ENCODE measurements at regions not wholly inside any gene's neighbourhood (a gene's known extent, or its start where the extent isn't known, plus 50 kb on each side); places are given as distances from the start of the nearest gene placed in this dataset.

GRCh38 chr6:169047345-169047744 is 206.3 kb downstream of the THBS2 start:
- H3K79me1 ChIP-seq (ENCODE audit: low read depth in 1 of 2, low read length in 2 of 2), result no peaks in the 10 kb centered on the region
- no peak overlapping the region for H3K56ac ChIP-seq (ENCODE audit: extremely low read depth, insufficient read depth, low read length)
- H2AK9ac ChIP-seq (replicated peaks; ENCODE audit: low read depth, low read length, poor library complexity), result no peak overlapping the region
- dilution Hi-C loops (cut with HindIII; ENCODE audit: low sequenced_read_pairs, unreplicated experiment), result no loop called here
- no CpG with 5 or more reads among the region's 6 CpGs for WGBS, 2 experiments (ENCODE audit: extremely low coverage in 2 of 2, insufficient read length in 1 of 2)
- H3K9ac ChIP-seq (ENCODE audit: low read depth, low read length), result no peak overlapping the region
- in situ Hi-C loops (cut with MboI; ENCODE audit: low sequenced_read_pairs), result no loop called here
- H3K4me1 ChIP-seq (ENCODE audit: control insufficient read depth, insufficient read depth, low read length), result no peaks in the 10 kb centered on the region
- no peak for TF ChIP-seq MAFK (IDR thresholded peaks at IDR 0.05; ENCODE audit: low read depth, low read length)
- TF ChIP-seq, protein P1, sequence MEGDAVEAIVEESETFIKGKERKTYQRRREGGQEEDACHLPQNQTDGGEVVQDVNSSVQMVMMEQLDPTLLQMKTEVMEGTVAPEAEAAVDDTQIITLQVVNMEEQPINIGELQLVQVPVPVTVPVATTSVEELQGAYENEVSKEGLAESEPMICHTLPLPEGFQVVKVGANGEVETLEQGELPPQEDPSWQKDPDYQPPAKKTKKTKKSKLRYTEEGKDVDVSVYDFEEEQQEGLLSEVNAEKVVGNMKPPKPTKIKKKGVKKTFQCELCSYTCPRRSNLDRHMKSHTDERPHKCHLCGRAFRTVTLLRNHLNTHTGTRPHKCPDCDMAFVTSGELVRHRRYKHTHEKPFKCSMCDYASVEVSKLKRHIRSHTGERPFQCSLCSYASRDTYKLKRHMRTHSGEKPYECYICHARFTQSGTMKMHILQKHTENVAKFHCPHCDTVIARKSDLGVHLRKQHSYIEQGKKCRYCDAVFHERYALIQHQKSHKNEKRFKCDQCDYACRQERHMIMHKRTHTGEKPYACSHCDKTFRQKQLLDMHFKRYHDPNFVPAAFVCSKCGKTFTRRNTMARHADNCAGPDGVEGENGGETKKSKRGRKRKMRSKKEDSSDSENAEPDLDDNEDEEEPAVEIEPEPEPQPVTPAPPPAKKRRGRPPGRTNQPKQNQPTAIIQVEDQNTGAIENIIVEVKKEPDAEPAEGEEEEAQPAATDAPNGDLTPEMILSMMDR (conservative IDR thresholded peaks at IDR 0.05; ENCODE audit: low read depth, low read length), result no peak
- TF ChIP-seq, protein P2, sequence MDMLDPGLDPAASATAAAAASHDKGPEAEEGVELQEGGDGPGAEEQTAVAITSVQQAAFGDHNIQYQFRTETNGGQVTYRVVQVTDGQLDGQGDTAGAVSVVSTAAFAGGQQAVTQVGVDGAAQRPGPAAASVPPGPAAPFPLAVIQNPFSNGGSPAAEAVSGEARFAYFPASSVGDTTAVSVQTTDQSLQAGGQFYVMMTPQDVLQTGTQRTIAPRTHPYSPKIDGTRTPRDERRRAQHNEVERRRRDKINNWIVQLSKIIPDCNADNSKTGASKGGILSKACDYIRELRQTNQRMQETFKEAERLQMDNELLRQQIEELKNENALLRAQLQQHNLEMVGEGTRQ (IDR thresholded peaks at IDR 0.05; ENCODE audit: low read depth, low read length), result no peak
- no peak for TF ChIP-seq CEBPB (IDR thresholded peaks at IDR 0.05; ENCODE audit: low read depth, low read length)
- no peak for TF ChIP-seq POLR2A (IDR thresholded peaks at IDR 0.05; ENCODE audit: low read depth, low read length)
- no peak for TF ChIP-seq RFX5 (IDR thresholded peaks at IDR 0.05; ENCODE audit: low read depth, low read length)
- TF ChIP-seq MAZ (IDR thresholded peaks at IDR 0.05; ENCODE audit: borderline replicate concordance, low read depth, low read length), result no peak
- no peak for TF ChIP-seq RCOR1 (IDR thresholded peaks at IDR 0.05; ENCODE audit: insufficient replicate concordance, low read length)
- TF ChIP-seq NFE2L2 (IDR thresholded peaks at IDR 0.05; ENCODE audit: low read depth, low read length), result no peak
- TF ChIP-seq MXI1 (IDR thresholded peaks at IDR 0.05; ENCODE audit: borderline replicate concordance, low read depth, low read length), result no peak
- no peak for TF ChIP-seq FOS (IDR thresholded peaks at IDR 0.05; ENCODE audit: low read depth, low read length)
- TF ChIP-seq RAD21 (IDR thresholded peaks at IDR 0.05; ENCODE audit: low read length), result no peak
- no peak for TF ChIP-seq ELK1 (IDR thresholded peaks at IDR 0.05; ENCODE audit: borderline replicate concordance, low read depth, low read length)
- H3K9me3 ChIP-seq (ENCODE audit: control insufficient read depth, insufficient read depth, low read length), result no peaks in the 10 kb centered on the region
- H3K27me3 ChIP-seq (ENCODE audit: control insufficient read depth, insufficient read depth, low read length), result no peaks in the 10 kb centered on the region
- H4K5ac ChIP-seq (ENCODE audit: low read depth, low read length), result no peak overlapping the region
- no peak overlapping the region for H3K23ac ChIP-seq (ENCODE audit: low read depth, low read length)
- no peak overlapping the region for H2BK120ac ChIP-seq (ENCODE audit: low read depth, low read length)
- peak overlapping the region; percentile 35 for H2AFZ ChIP-seq (replicated peaks; ENCODE audit: low read length, poor library complexity)
- DNase-seq (no peak), ATAC-seq (ENCODE audit: low read depth) (no peak)
- H2BK20ac ChIP-seq (ENCODE audit: low read depth, low read length), result no peak overlapping the region
- no peak overlapping the region for H4K91ac ChIP-seq (ENCODE audit: insufficient read depth, low read depth, low read length)
- no peak overlapping the region for H3K4me3 ChIP-seq (ENCODE audit: insufficient read depth, low read depth, low read length)
- H4K20me1 ChIP-seq (ENCODE audit: insufficient read depth, low read length), result no peaks in the 10 kb centered on the region
- no peaks in the 10 kb centered on the region for H3K9me1 ChIP-seq (ENCODE audit: insufficient read depth, low read length)
- H3K18ac ChIP-seq (ENCODE audit: low read depth, low read length), result no peak overlapping the region
- no peak overlapping the region for H2BK15ac ChIP-seq (ENCODE audit: low read depth, low read length)
- H3K4ac ChIP-seq (ENCODE audit: low read depth, low read length), result no peak overlapping the region
- CTCF ChIA-PET, result no interaction called here
- no peak overlapping the region for H3K27ac ChIP-seq (ENCODE audit: insufficient read depth, low read length)
- H4K8ac ChIP-seq (ENCODE audit: low read depth in 2 of 2, low read length in 2 of 2), result no peak overlapping the region
- H3K36me3 ChIP-seq (ENCODE audit: control insufficient read depth, insufficient read depth, low read length), result no peaks in the 10 kb centered on the region
- intact Hi-C loops (cut with micrococcal nuclease), result no loop called here
- no peak overlapping the region for H2BK5ac ChIP-seq (ENCODE audit: low read depth, low read length, poor library complexity, severe bottlenecking)
- H2AK5ac ChIP-seq (ENCODE audit: low read depth, low read length), result no peak overlapping the region
- POLR2A ChIA-PET (ENCODE audit: unreplicated experiment), result no interaction called here
- H3K4me2 ChIP-seq (ENCODE audit: low read depth, low read length), result no peak overlapping the region
- BruUV-seq (replicated peaks), result no TSS peak
- H3K14ac ChIP-seq (replicated peaks; ENCODE audit: low read depth, low read length), result no peak overlapping the region
